T-cell (primary cell): ENCODE measurements at regions not wholly inside any gene's neighbourhood (a gene's known extent, or its start where the extent isn't known, plus 50 kb on each side); places are given as distances from the start of the nearest gene placed in this dataset.

Experiments used
- ATAC-seq, 4 experiments: fragments of 200-7000 bp in 3 of 4; fragments of 150-1000 bp in 1 of 4; cut with Tn5 transposase; replicated peaks in 1 of 4; 1 replicate in 3 of 4; 2 replicates in 1 of 4; pipeline ENCODE4 v1.10.0; 2021; ENCODE audit warnings: moderate library complexity in 3 of 4, mild to moderate bottlenecking in 2 of 4, moderate number of reproducible peaks in 1 of 4
- CTCF ChIA-PET, 2 donors: fragments of 300-600 bp; sonication (Branson Sonifier 250); formaldehyde crosslinking; loops; one replicate each; lab custom pipeline; 2022; ENCODE audit warnings: antibody characterized with exemption in 2 of 2; lab: Charles Lee
- POLR2A ChIA-PET, 2 donors: fragments of 300-600 bp; sonication (Branson Sonifier 250); formaldehyde crosslinking; loops; one replicate each; lab custom pipeline; 2022; ENCODE audit warnings: antibody characterized with exemption in 2 of 2; lab: Charles Lee
- DNase-seq, 35 experiments: peaks; one replicate each; pipeline versions ENCODE4 v3.0.0 to v3.0.0-alpha.2; 2013 to 2023
- H3K27ac ChIP-seq: one replicate; pipeline ENCODE4 v1.5.1; 2013; ENCODE audit warnings: low read length
- H3K27me3 ChIP-seq, 2 experiments: replicated peaks in 1 of 2; 1 replicate in 1 of 2; 2 replicates in 1 of 2; pipeline versions ENCODE4 v1.6.1 to v1.7.0; 2013; ENCODE audit warnings: low read length in 1 of 2, mixed read lengths in 1 of 2; ENCODE audit not compliant: control insufficient read depth in 2 of 2, insufficient read depth in 2 of 2; ENCODE audit errors: extremely low read depth in 1 of 2
- H3K36me3 ChIP-seq, 2 donors: 1 replicate in 1 of 2; 2 replicates in 1 of 2; pipeline versions ENCODE4 v1.6.1 to v1.7.0; 2013; ENCODE audit warnings: low read length in 1 of 2; ENCODE audit not compliant: control insufficient read depth in 2 of 2, insufficient read depth in 1 of 2; ENCODE audit errors: extremely low read depth in 1 of 2
- H3K4me1 ChIP-seq, 2 experiments: 1 replicate in 1 of 2; 2 replicates in 1 of 2; pipeline versions ENCODE4 v1.6.1 to v1.7.0; 2013; ENCODE audit warnings: low read length in 2 of 2, mixed read lengths in 1 of 2; ENCODE audit not compliant: insufficient read depth in 2 of 2, control insufficient read depth in 1 of 2; ENCODE audit errors: extremely low read depth in 1 of 2
- H3K4me3 ChIP-seq, 2 donors: 1 replicate in 1 of 2; 2 replicates in 1 of 2; pipeline versions ENCODE4 v1.5.1 to v1.7.0; 2013; ENCODE audit warnings: mild to moderate bottlenecking in 2 of 2, low read length in 1 of 2, moderate library complexity in 1 of 2; ENCODE audit not compliant: control insufficient read depth in 1 of 2; ENCODE audit errors: extremely low read depth in 1 of 2
- H3K9me3 ChIP-seq: 2 replicates; pipeline ENCODE4 v1.7.0; 2013
- H3K27ac Mint-ChIP-seq, 2 donors: one replicate each; pipeline ENCODE4 v1.8.0; 2020 to 2021; ENCODE audit warnings: mild to moderate bottlenecking in 2 of 2, mixed read lengths in 2 of 2
- H3K27me3 Mint-ChIP-seq, 2 donors: one replicate each; pipeline ENCODE4 v1.8.0; 2021 to 2022; ENCODE audit warnings: mixed read lengths in 2 of 2
- H3K36me3 Mint-ChIP-seq: one replicate; pipeline ENCODE4 v1.8.0; 2021; ENCODE audit warnings: mixed read lengths
- H3K4me1 Mint-ChIP-seq, 3 donors: one replicate each; pipeline ENCODE4 v1.8.0; 2020 to 2022; ENCODE audit warnings: mixed read lengths in 3 of 3, mild to moderate bottlenecking in 1 of 3
- H3K4me3 Mint-ChIP-seq, 3 donors: one replicate each; pipeline ENCODE4 v1.8.0; 2020 to 2022; ENCODE audit warnings: mild to moderate bottlenecking in 3 of 3, mixed read lengths in 3 of 3, moderate library complexity in 3 of 3
- H3K9me3 Mint-ChIP-seq, 3 donors: one replicate each; pipeline ENCODE4 v1.8.0; 2020 to 2022; ENCODE audit warnings: mixed read lengths in 3 of 3
- WGBS: methylation state at CpG from one replicate; pipeline ENCODE4 v1.1.5; 2013; ENCODE audit warnings: missing lambda C conversion rate; ENCODE audit not compliant: insufficient coverage; 5-methylcytosine and 5-hydroxymethylcytosine counted together

- Mint-ChIP-seq H3K4me1 (no peaks in the 10 kb centered on the region), H3K4me3 (no peak overlapping the region), H3K9me3 (peaks cover 0 to 16% (median 10%) of the 10 kb centered on the region in 3 donors), H3K36me3 (no peaks in the 10 kb centered on the region), H3K27me3 (no peaks in the 10 kb centered on the region), H3K27ac (no peak overlapping the region)
- ChIA-PET POLR2A (no interaction called here), CTCF (no interaction called here)
- no peak for DNase-seq
- no peak for ATAC-seq
- no CpG with 5 or more reads among the region's 2 CpGs for WGBS
- Histone ChIP-seq H3K36me3 (no peaks in the 10 kb centered on the region), H3K9me3 (no peaks in the 10 kb centered on the region), H3K27ac (no peak overlapping the region), H3K4me3 (no peak overlapping the region), H3K4me1 (no peaks in the 10 kb centered on the region), H3K27me3 (no peaks in the 10 kb centered on the region)
Measured at GRCh38 chr16:64513871-64514270, 608.0 kb downstream of the CDH11 start.

GRCh38 chr16:64507240-64508024 is 614.4 kb downstream of the CDH11 start:
- POLR2A ChIA-PET: no interaction called here
- Histone ChIP-seq H3K27me3 (no peaks in the 10 kb centered on the region), H3K9me3 (no peaks in the 10 kb centered on the region), H3K4me1 (no peaks in the 10 kb centered on the region), H3K4me3 (no peak overlapping the region), H3K36me3 (no peaks in the 10 kb centered on the region), H3K27ac (no peak overlapping the region)
- no peaks in the 10 kb centered on the region for H3K36me3 Mint-ChIP-seq
- no peak overlapping the region for H3K27ac Mint-ChIP-seq
- H3K4me1 Mint-ChIP-seq: no peaks in the 10 kb centered on the region
- DNase-seq (no peak), ATAC-seq (no peak)
- CTCF ChIA-PET: no interaction called here
- H3K27me3 Mint-ChIP-seq: no peaks in the 10 kb centered on the region
- peaks cover 11 to 25% (median 23%) of the 10 kb centered on the region in 3 donors for H3K9me3 Mint-ChIP-seq
- 86% methylated on average over 1 of the region's 2 CpGs for WGBS
- no peak overlapping the region for H3K4me3 Mint-ChIP-seq

- POLR2A ChIA-PET: no interaction called here
- no CpG with 5 or more reads among the region's 1 CpG for WGBS
Measured at GRCh38 chr16:64499211-64499610, 622.7 kb downstream of the CDH11 start.

DNA sequence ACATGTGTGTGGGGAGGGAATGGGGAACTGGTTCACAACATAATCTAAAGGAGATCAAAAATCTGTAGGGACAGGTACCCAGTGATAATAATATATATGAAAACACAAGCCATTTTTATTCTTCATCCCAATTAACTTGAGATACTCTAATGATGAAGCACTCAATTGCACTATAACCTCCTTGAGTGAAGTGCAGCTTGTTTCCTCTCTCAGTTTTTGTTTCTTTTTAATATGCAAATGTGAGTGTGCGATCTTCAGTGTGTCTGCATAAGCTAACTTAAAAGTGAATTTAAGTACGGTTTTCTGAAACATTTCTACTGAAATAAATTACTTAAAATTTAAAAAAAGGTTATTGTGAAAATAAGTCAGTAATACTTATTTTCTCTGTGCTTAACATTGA is 623.5 kb downstream of the CDH11 start:
- Mint-ChIP-seq H3K9me3 (peaks cover 19 to 24% (median 19%) of the 10 kb centered on the region in 3 donors), H3K4me1 (no peaks in the 10 kb centered on the region), H3K27me3 (no peaks in the 10 kb centered on the region), H3K27ac (no peak overlapping the region), H3K4me3 (no peak overlapping the region), H3K36me3 (no peaks in the 10 kb centered on the region)
- Histone ChIP-seq H3K4me1 (no peaks in the 10 kb centered on the region), H3K4me3 (no peak overlapping the region), H3K27ac (no peak overlapping the region), H3K27me3 (no peaks in the 10 kb centered on the region), H3K36me3 (no peaks in the 10 kb centered on the region), H3K9me3 (no peaks in the 10 kb centered on the region)
- DNase-seq (no peak), ATAC-seq (no peak)
- ChIA-PET CTCF (no interaction called here), POLR2A (no interaction called here)
- no CpG with 5 or more reads among the region's 2 CpGs for WGBS

More at GRCh38 chr16:64499211-64499610, 622.7 kb downstream of the CDH11 start:
- H3K27ac ChIP-seq: no peak overlapping the region
- H3K4me1 Mint-ChIP-seq: no peaks in the 10 kb centered on the region
- H3K36me3 ChIP-seq: no peaks in the 10 kb centered on the region
- H3K27me3 ChIP-seq: no peaks in the 10 kb centered on the region
- H3K36me3 Mint-ChIP-seq: no peaks in the 10 kb centered on the region
- H3K9me3 Mint-ChIP-seq: peaks cover 23 to 30% (median 24%) of the 10 kb centered on the region in 3 donors
- H3K27me3 Mint-ChIP-seq: no peaks in the 10 kb centered on the region
- no peak overlapping the region for H3K4me3 Mint-ChIP-seq
- no peaks in the 10 kb centered on the region for H3K9me3 ChIP-seq
- CTCF ChIA-PET: no interaction called here
- no peak for ATAC-seq
- no peak for DNase-seq
- no peak overlapping the region for H3K27ac Mint-ChIP-seq
- H3K4me3 ChIP-seq: no peak overlapping the region
- H3K4me1 ChIP-seq: no peaks in the 10 kb centered on the region

- ATAC-seq (no peak), DNase-seq (no peak)
- Histone ChIP-seq H3K4me3 (no peak overlapping the region), H3K27me3 (no peaks in the 10 kb centered on the region), H3K9me3 (no peaks in the 10 kb centered on the region), H3K36me3 (no peaks in the 10 kb centered on the region), H3K4me1 (no peaks in the 10 kb centered on the region), H3K27ac (no peak overlapping the region)
- WGBS: 0% methylated on average over 1 of the region's 2 CpGs
- Mint-ChIP-seq H3K4me3 (no peak overlapping the region), H3K27ac (no peak overlapping the region), H3K27me3 (no peaks in the 10 kb centered on the region), H3K4me1 (no peaks in the 10 kb centered on the region), H3K36me3 (no peaks in the 10 kb centered on the region), H3K9me3 (peaks cover 17 to 26% (median 18%) of the 10 kb centered on the region in 3 donors)
- POLR2A ChIA-PET: no interaction called here
- CTCF ChIA-PET: no interaction called here
Measured at GRCh38 chr16:64493709-64494108, 628.2 kb downstream of the CDH11 start.

GRCh38 chr16:64489449-64489848 is 632.4 kb downstream of the CDH11 start:
- Mint-ChIP-seq H3K27ac (no peak overlapping the region), H3K36me3 (no peaks in the 10 kb centered on the region), H3K9me3 (peaks cover 12 to 32% (median 21%) of the 10 kb centered on the region in 3 donors), H3K4me3 (no peak overlapping the region), H3K27me3 (no peaks in the 10 kb centered on the region), H3K4me1 (no peaks in the 10 kb centered on the region)
- Histone ChIP-seq H3K27ac (no peak overlapping the region), H3K4me1 (no peaks in the 10 kb centered on the region), H3K27me3 (no peaks in the 10 kb centered on the region), H3K4me3 (no peak overlapping the region), H3K36me3 (no peaks in the 10 kb centered on the region), H3K9me3 (no peaks in the 10 kb centered on the region)
- WGBS: no CpG with 5 or more reads among the region's 1 CpG
- DNase-seq: no peak
- CTCF ChIA-PET: no interaction called here
- POLR2A ChIA-PET: interaction anchor here in 1 of 2 donors (0.6 kb wide), 1 partner anchor 250 kb away, joined by 3 read pairs; no protein-coding TSS in a partner anchor
- ATAC-seq: no peak
